Keratinocyte (primary cell): ENCODE measurements at regions not wholly inside any gene's neighbourhood (a gene's known extent, or its start where the extent isn't known, plus 50 kb on each side); places are given as distances from the start of the nearest gene placed in this dataset.

Source experiments
- DNase-seq: peaks from one replicate; pipeline ENCODE4 v3.0.0-alpha.2; 2011; ENCODE audit warnings: low read depth, missing footprints, low spot score
- FAIRE-seq: peaks from 2 replicates; lab custom pipeline; 2011; peaks lifted over from hg19 to GRCh38; lab: Jason Lieb, UNC
- H2AFZ ChIP-seq: 2 replicates; pipeline ENCODE4 v1.6.0; 2012; ENCODE audit warnings: low read length, control low read depth, inconsistent platforms; ENCODE audit not compliant: control insufficient read depth
- H3K27ac ChIP-seq: 2 replicates; pipeline ENCODE4 v1.5.1; 2011; ENCODE audit warnings: low read length; ENCODE audit not compliant: control insufficient read depth, insufficient read depth
- H3K27me3 ChIP-seq: 3 replicates; pipeline ENCODE4 v1.6.0; 2011; ENCODE audit warnings: low read length; ENCODE audit not compliant: control insufficient read depth, insufficient read depth; ENCODE audit errors: extremely low read depth
- H3K36me3 ChIP-seq, 2 experiments: 2 replicates in 1 of 2; 3 replicates in 1 of 2; pipeline ENCODE4 v1.5.1; 2011; ENCODE audit warnings: low read length in 2 of 2, mild to moderate bottlenecking in 1 of 2; ENCODE audit not compliant: control insufficient read depth in 2 of 2, insufficient read depth in 2 of 2; ENCODE audit errors: extremely low read depth in 1 of 2
- H3K4me1 ChIP-seq: 3 replicates; pipeline ENCODE4 v1.5.1; 2011; ENCODE audit warnings: low read length; ENCODE audit not compliant: control insufficient read depth, insufficient read depth; ENCODE audit errors: extremely low read depth
- H3K4me2 ChIP-seq: 3 replicates; pipeline ENCODE4 v1.6.0; 2011; ENCODE audit warnings: low read depth, low read length; ENCODE audit not compliant: control insufficient read depth, insufficient read depth; ENCODE audit errors: extremely low read depth
- H3K4me3 ChIP-seq, 3 experiments: fragments of 200-600 bp in 1 of 3; sonication (generic) in 1 of 3; 2 replicates in 2 of 3; 3 replicates in 1 of 3; pipeline ENCODE4 v1.5.1; 2011 to 2016; ENCODE audit warnings: low read length in 3 of 3, mild to moderate bottlenecking in 3 of 3, control low read depth in 2 of 3, inconsistent platforms in 1 of 3, low read depth in 1 of 3, mixed read lengths in 1 of 3, mixed run types in 1 of 3, moderate library complexity in 1 of 3; ENCODE audit not compliant: control insufficient read depth in 2 of 3, insufficient read depth in 2 of 3; ENCODE audit errors: extremely low read depth in 1 of 3
- H3K79me2 ChIP-seq: 2 replicates; pipeline ENCODE4 v1.6.0; 2012; ENCODE audit warnings: low read length; ENCODE audit not compliant: control insufficient read depth, insufficient read depth
- H3K9ac ChIP-seq: 3 replicates; pipeline ENCODE4 v1.6.0; 2011; ENCODE audit warnings: low read length; ENCODE audit not compliant: control insufficient read depth, insufficient read depth; ENCODE audit errors: extremely low read depth
- H3K9me1 ChIP-seq: 3 replicates; pipeline ENCODE4 v1.6.0; 2011; ENCODE audit warnings: low read length; ENCODE audit not compliant: control insufficient read depth, insufficient read depth; ENCODE audit errors: extremely low read depth
- H3K9me3 ChIP-seq: 2 replicates; pipeline ENCODE4 v1.5.1; 2012; ENCODE audit warnings: low read depth, low read length; ENCODE audit not compliant: control insufficient read depth
- H4K20me1 ChIP-seq: 3 replicates; pipeline ENCODE4 v1.6.0; 2011; ENCODE audit warnings: low read length; ENCODE audit not compliant: control insufficient read depth, insufficient read depth; ENCODE audit errors: extremely low read depth
- CTCF ChIP-seq, 3 experiments: IDR thresholded peaks in 1 of 3; conservative IDR thresholded peaks in 1 of 3; optimal IDR thresholded peaks in 1 of 3; 2 replicates in 2 of 3; 3 replicates in 1 of 3; pipeline versions ENCODE3 to v1.5.1; 2011; ENCODE audit warnings: low read length in 3 of 3, mild to moderate bottlenecking in 3 of 3, moderate library complexity in 2 of 3, control low read depth in 1 of 3, inconsistent platforms in 1 of 3; ENCODE audit not compliant: insufficient read depth in 2 of 3; ENCODE audit errors: extremely low read depth in 1 of 3
- EZH2 ChIP-seq: IDR thresholded peaks from one replicate; pipeline ENCODE4 v1.6.1; 2012; ENCODE audit warnings: inconsistent platforms, mild to moderate bottlenecking, low read length, moderate library complexity
- dilution Hi-C: fragments of 300-500 bp; cut with MboI; formaldehyde crosslinking; loops from one replicate; pipeline ENCODE4 v1.7.0; 2020; ENCODE audit warnings: low sequenced_read_pairs; ENCODE audit not compliant: extremely low pct_ligation_motif_present

DNA sequence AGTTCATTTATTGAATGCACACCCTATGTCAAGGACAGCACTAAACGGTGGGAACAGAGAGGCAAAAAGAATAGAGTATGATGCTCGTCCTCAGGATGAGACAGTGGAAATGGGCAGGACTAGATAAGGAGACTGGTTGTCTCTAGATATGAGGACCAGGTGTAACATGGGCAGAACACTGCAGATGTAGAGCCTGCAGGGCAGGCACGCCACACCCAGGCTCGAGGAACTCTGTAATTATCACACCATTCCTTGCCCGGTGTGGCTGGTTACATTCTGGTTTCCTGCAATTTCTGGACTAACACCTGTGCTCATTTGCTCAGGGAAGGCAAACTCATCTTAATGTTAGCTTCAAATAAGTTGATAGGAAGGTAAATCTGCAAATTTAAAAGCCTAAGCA is 334.4 kb downstream of the DHX15 start:
- Histone ChIP-seq H4K20me1 (no peaks in the 10 kb centered on the region), H3K4me2 (no peak overlapping the region), H3K79me2 (no peaks in the 10 kb centered on the region), H3K27me3 (no peaks in the 10 kb centered on the region), H3K27ac (no peak overlapping the region), H3K4me3 (no peak overlapping the region), H3K9me3 (no peaks in the 10 kb centered on the region), H3K36me3 (no peaks in the 10 kb centered on the region), H3K9ac (no peak overlapping the region), H2AFZ (no peak overlapping the region), H3K9me1 (no peaks in the 10 kb centered on the region), H3K4me1 (no peaks in the 10 kb centered on the region)
- dilution Hi-C loops: no loop called here
- no peak for DNase-seq
- TF ChIP-seq CTCF (optimal IDR thresholded peaks at IDR 0.05 in 1 of 3, IDR thresholded peaks at IDR 0.05 in 1 of 3, conservative IDR thresholded peaks at IDR 0.05 in 1 of 3; ENCODE audit: extremely low read depth in 1 of 3, insufficient read depth in 2 of 3, low read length in 3 of 3) (no peak), EZH2 (no peak)
- no peak for FAIRE-seq

DNA sequence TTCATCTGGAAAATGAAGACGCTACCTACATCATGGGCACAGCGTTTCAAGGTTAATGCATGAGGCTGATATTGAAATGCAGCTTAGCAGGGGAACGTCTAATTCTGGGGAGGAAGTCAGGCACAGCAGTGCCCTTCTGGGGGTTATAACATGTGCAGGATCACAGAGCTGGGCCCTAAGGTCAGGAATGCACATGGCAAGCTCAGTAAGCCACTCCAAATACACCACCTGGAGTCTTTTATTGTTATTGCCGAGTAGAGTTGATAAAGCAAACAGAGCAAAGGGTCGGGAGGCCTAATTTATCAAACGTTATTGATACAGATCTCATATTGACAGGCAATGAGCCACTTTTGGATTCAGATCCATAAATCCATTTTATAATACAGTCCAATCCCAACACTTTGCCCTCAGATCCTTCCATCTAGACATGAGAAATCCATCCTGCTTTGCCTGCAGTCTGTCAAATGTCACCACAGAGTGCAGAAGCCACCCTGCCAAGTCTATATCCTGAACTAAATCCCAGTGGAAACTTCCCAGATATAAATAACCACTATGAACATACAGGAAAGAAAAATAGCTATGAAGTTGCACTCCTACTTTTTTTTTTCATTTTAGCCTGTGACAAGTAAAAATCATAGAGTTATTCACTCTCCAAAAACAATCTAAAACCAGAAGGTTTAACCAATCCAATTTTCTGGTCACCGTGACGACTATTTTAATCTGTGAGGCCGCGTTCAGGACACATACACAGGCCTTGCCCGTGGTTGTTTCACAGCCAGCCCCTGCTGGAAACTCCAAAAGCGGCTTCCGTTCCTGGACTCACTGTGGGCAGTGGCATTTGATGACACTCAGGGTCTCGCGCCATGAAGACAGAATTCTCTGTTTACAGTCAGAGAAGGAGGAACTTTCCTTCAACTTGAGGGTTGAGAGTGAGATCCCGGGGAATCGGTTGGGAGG is 335.4 kb downstream of the DHX15 start:
- H3K4me2 ChIP-seq: no peak overlapping the region
- H3K9me3 ChIP-seq: no peaks in the 10 kb centered on the region
- H3K79me2 ChIP-seq: no peaks in the 10 kb centered on the region
- no peak overlapping the region for H3K9ac ChIP-seq
- H2AFZ ChIP-seq: no peak overlapping the region
- H3K36me3 ChIP-seq: no peaks in the 10 kb centered on the region
- dilution Hi-C loops: no loop called here
- no peak overlapping the region for H3K4me3 ChIP-seq
- FAIRE-seq (no peak), DNase-seq (no peak)
- H4K20me1 ChIP-seq: no peaks in the 10 kb centered on the region
- no peaks in the 10 kb centered on the region for H3K27me3 ChIP-seq
- H3K9me1 ChIP-seq: no peaks in the 10 kb centered on the region
- no peak overlapping the region for H3K27ac ChIP-seq
- TF ChIP-seq CTCF (optimal IDR thresholded peaks at IDR 0.05 in 1 of 3, IDR thresholded peaks at IDR 0.05 in 1 of 3, conservative IDR thresholded peaks at IDR 0.05 in 1 of 3; ENCODE audit: extremely low read depth in 1 of 3, insufficient read depth in 2 of 3, low read length in 3 of 3) (no peak), EZH2 (no peak)
- H3K4me1 ChIP-seq: no peaks in the 10 kb centered on the region
